K562 (cell line): ENCODE measurements at regions not wholly inside any gene's neighbourhood (a gene's known extent, or its start where the extent isn't known, plus 50 kb on each side); places are given as distances from the start of the nearest gene placed in this dataset.

Experiments used
- ATAC-seq: fragments of 200-7000 bp; cut with Tn5 transposase; 3 replicates; pipeline ENCODE4 v1.9.1; 2020; ENCODE audit warnings: moderate library complexity
- BruUV-seq: library from RNA; stranded (reverse); fragments of 400-500 nt; replicated peaks from 2 replicates; lab custom pipeline; 2021; lab: Mats Ljungman, UMichigan
- CTCF ChIA-PET: fragments of 300-600 bp; formaldehyde crosslinking; extraction: SDS; loops from one replicate; lab custom pipeline; 2021; ENCODE audit warnings: low intra/inter-chr PET ratio; lab: Yijun Ruan, JAX
- POLR2A ChIA-PET: fragments of 300-600, 350-650 bp; sonication (Branson Sonifier 250); formaldehyde crosslinking; extraction: SDS; loops from one replicate; lab custom pipeline; 2021; ENCODE audit warnings: antibody characterized with exemption, inconsistent platforms; lab: Yijun Ruan, JAX
- DNase-seq, 4 experiments: peaks; one replicate each; pipeline versions ENCODE4 v3.0.0 to v3.0.0-alpha.2; 2011 to 2018; ENCODE audit warnings: low spot score in 3 of 4, mixed read lengths in 3 of 4; ENCODE audit errors: extremely low read depth in 1 of 4
- FAIRE-seq: peaks from 2 replicates; lab custom pipeline; 2011; peaks lifted over from hg19 to GRCh38; lab: Jason Lieb, UNC
- H2AFZ ChIP-seq: 2 replicates; pipeline ENCODE4 v1.6.0; 2011; ENCODE audit warnings: low read depth, low read length, control low read depth, inconsistent platforms
- H3K27ac ChIP-seq: fragments of 200-600 bp; 3 replicates; pipeline ENCODE4 v1.8.0; 2011; ENCODE audit warnings: low read depth, mild to moderate bottlenecking, control low read depth, inconsistent platforms, low read length, moderate library complexity, mixed read lengths; ENCODE audit errors: extremely low read depth
- H3K27me3 ChIP-seq, 2 experiments: fragments of 300-600 bp in 1 of 2; 2 replicates in 1 of 2; 3 replicates in 1 of 2; pipeline versions ENCODE4 v1.6.0 to v1.8.0; 2011; ENCODE audit warnings: inconsistent platforms in 2 of 2, low read length in 2 of 2, mild to moderate bottlenecking in 1 of 2, mixed read lengths in 1 of 2, moderate library complexity in 1 of 2; ENCODE audit not compliant: control insufficient read depth in 2 of 2, insufficient read depth in 2 of 2
- H3K36me3 ChIP-seq: fragments of 300-600 bp; 3 replicates; pipeline ENCODE4 v1.8.0; 2011; ENCODE audit warnings: mild to moderate bottlenecking, low read length, inconsistent platforms; ENCODE audit not compliant: control insufficient read depth, insufficient read depth
- H3K4me1 ChIP-seq, 2 experiments: fragments of 200-600 bp in 1 of 2; replicated peaks in 1 of 2; 2 replicates in 1 of 2; 3 replicates in 1 of 2; pipeline versions ENCODE4 v1.5.1 to v1.8.0; 2011; ENCODE audit warnings: inconsistent platforms in 2 of 2, low read length in 2 of 2, mild to moderate bottlenecking in 1 of 2, mixed read lengths in 1 of 2, moderate library complexity in 1 of 2; ENCODE audit not compliant: control insufficient read depth in 2 of 2, insufficient read depth in 2 of 2
- H3K4me2 ChIP-seq: 2 replicates; pipeline ENCODE4 v1.6.1; 2011; ENCODE audit warnings: low read length, control low read depth, inconsistent platforms, mixed read lengths; ENCODE audit not compliant: insufficient read depth
- H3K4me3 ChIP-seq: fragments of 200-600 bp; sonication (generic), shearing (Covaris generic); 2 replicates; pipeline ENCODE4 v1.5.1; 2016; ENCODE audit warnings: control low read depth, inconsistent platforms
- H3K79me2 ChIP-seq: fragments of 200-600 bp; 3 replicates; pipeline ENCODE4 v1.8.0; 2011; ENCODE audit warnings: low read length, inconsistent platforms; ENCODE audit not compliant: control insufficient read depth, insufficient read depth
- H3K9ac ChIP-seq, 2 experiments: 2 replicates each; pipeline versions ENCODE4 v1.6.0 to v1.6.1; 2011; ENCODE audit warnings: low read depth in 2 of 2, low read length in 2 of 2, control low read depth in 1 of 2, inconsistent platforms in 1 of 2, mild to moderate bottlenecking in 1 of 2, mixed read lengths in 1 of 2; ENCODE audit not compliant: insufficient read depth in 1 of 2
- H3K9me1 ChIP-seq: one replicate; pipeline ENCODE4 v1.6.0; 2011; ENCODE audit warnings: inconsistent platforms, mild to moderate bottlenecking, low read length, moderate library complexity; ENCODE audit not compliant: control insufficient read depth, insufficient read depth
- H3K9me3 ChIP-seq: replicated peaks from 2 replicates; pipeline ENCODE4 v1.5.1; 2011; ENCODE audit warnings: low read depth, low read length, inconsistent platforms; ENCODE audit not compliant: control insufficient read depth, insufficient read depth
- H4K20me1 ChIP-seq: replicated peaks from 2 replicates; pipeline ENCODE4 v1.6.1; 2011; ENCODE audit warnings: low read length, inconsistent platforms, mixed read lengths; ENCODE audit not compliant: control insufficient read depth, insufficient read depth
- ATF1 ChIP-seq, 2 experiments: fragments of 450-650 bp in 1 of 2; IDR thresholded peaks; 2 replicates each; pipeline ENCODE4 v1.6.1; 2016; ENCODE audit warnings: missing compliant biosample characterization in 1 of 2, missing genetic modification characterization in 1 of 2
- CBX3 ChIP-seq, 2 experiments: IDR thresholded peaks; 1 replicate in 1 of 2; 2 replicates in 1 of 2; pipeline ENCODE4 v1.6.1; 2012; ENCODE audit warnings: inconsistent platforms in 2 of 2, low read length in 2 of 2, borderline replicate concordance in 1 of 2, control low read depth in 1 of 2
- DLX4 ChIP-seq: fragments of 250-450 bp; sonication (Bioruptor Pico); IDR thresholded peaks from 2 replicates; pipeline ENCODE4 v1.6.1; 2021; ENCODE audit warnings: mild to moderate bottlenecking
- HMGXB4 ChIP-seq: sonication (generic); formaldehyde crosslinking; IDR thresholded peaks from 2 replicates; pipeline ENCODE4 v1.8.1; 2023; ENCODE audit warnings: mild to moderate bottlenecking, missing genetic modification reagents
- HNRNPL ChIP-seq: fragments of 200-400 bp; formaldehyde crosslinking; IDR thresholded peaks from 2 replicates; pipeline ENCODE4 v1.6.1; 2017; ENCODE audit warnings: low read depth, mild to moderate bottlenecking, low read length
- ID3 ChIP-seq, 2 experiments: fragments of 250-450 bp in 1 of 2; fragments of 450-650 bp in 1 of 2; sonication (Bioruptor Pico) in 1 of 2; IDR thresholded peaks; 2 replicates each; pipeline versions ENCODE4 v1.6.1 to v1.8.0; 2016 to 2021; ENCODE audit warnings: mild to moderate bottlenecking in 2 of 2, moderate library complexity in 2 of 2, missing compliant biosample characterization in 1 of 2, missing genetic modification characterization in 1 of 2
- KAT8 ChIP-seq: fragments of 450-650 bp; IDR thresholded peaks from 2 replicates; pipeline ENCODE4 v1.6.1; 2016; ENCODE audit warnings: low read depth, mild to moderate bottlenecking
- KDM5B ChIP-seq: fragments of 200-600 bp; sonication (generic); IDR thresholded peaks from 2 replicates; pipeline ENCODE4 v1.6.1; 2012; ENCODE audit warnings: low read depth, mild to moderate bottlenecking, moderate library complexity, low read length, control low read depth, inconsistent platforms; ENCODE audit not compliant: insufficient replicate concordance
- TAF7 ChIP-seq: fragments of 450-650 bp; IDR thresholded peaks from 2 replicates; pipeline ENCODE4 v1.6.1; 2016; ENCODE audit warnings: missing genetic modification characterization, missing compliant biosample characterization
- TCF3 ChIP-seq: sonication (generic); formaldehyde crosslinking; IDR thresholded peaks from 2 replicates; pipeline ENCODE4 v1.4.0; 2020; ENCODE audit warnings: mild to moderate bottlenecking, missing genetic modification reagents
- TCF7L2 ChIP-seq: fragments of 150-350 bp; IDR thresholded peaks from 2 replicates; pipeline ENCODE4 v1.6.1; 2016; ENCODE audit warnings: low read depth, mild to moderate bottlenecking, low read length, moderate library complexity
- ZNF280A ChIP-seq: fragments of 450-650 bp; IDR thresholded peaks from 2 replicates; pipeline ENCODE4 v1.6.1; 2018; ENCODE audit warnings: mild to moderate bottlenecking, low read depth; ENCODE audit not compliant: partially characterized antibody
- ZNF3 ChIP-seq: fragments of 250-450 bp; sonication (Bioruptor Pico); IDR thresholded peaks from 2 replicates; pipeline ENCODE4 v1.5.0; 2021; ENCODE audit warnings: mild to moderate bottlenecking, moderate library complexity
- ZNF311 ChIP-seq: fragments of 250-450 bp; sonication (Bioruptor Pico); IDR thresholded peaks from 2 replicates; pipeline ENCODE4 v1.4.0; 2020; ENCODE audit warnings: mild to moderate bottlenecking, moderate library complexity
- ZNF398 ChIP-seq: fragments of 250-450 bp; sonication (Bioruptor Pico); IDR thresholded peaks from 2 replicates; pipeline ENCODE4 v1.8.0; 2021; ENCODE audit warnings: moderate library complexity, mild to moderate bottlenecking, inconsistent platforms
- ZNF561 ChIP-seq: fragments of 450-650 bp; formaldehyde crosslinking; conservative IDR thresholded peaks from 2 replicates; pipeline ENCODE4 v1.4.0; 2020; ENCODE audit warnings: mild to moderate bottlenecking, moderate library complexity
- WGBS: fragments of 100-300 bp; shearing (Covaris generic); methylation state at CpG from one replicate; pipeline ENCODE4 v1.1.6; 2016; ENCODE audit warnings: low coverage, mixed read lengths; ENCODE audit not compliant: insufficient coverage; ENCODE audit errors: missing lambda C conversion rate; 5-methylcytosine and 5-hydroxymethylcytosine counted together
- in situ Hi-C: fragments of 300-500 bp; cut with MboI; formaldehyde crosslinking; loops from 4 replicates; pipeline ENCODE4 v1.15.0; 2018; ENCODE audit warnings: inconsistent platforms, mixed read lengths
- intact Hi-C: fragments of 100-400 bp; cut with micrococcal nuclease; formaldehyde crosslinking; loops from 2 replicates; pipeline ENCODE4 v1.14.2; 2022

- H3K9me3 ChIP-seq, result no peaks in the 10 kb centered on the region
- no peaks in the 10 kb centered on the region for H4K20me1 ChIP-seq
- no peak overlapping the region for H2AFZ ChIP-seq
- BruUV-seq, result no TSS peak
- ChIA-PET CTCF (no interaction called here), POLR2A (no interaction called here)
- H3K4me1 ChIP-seq, result no peaks in the 10 kb centered on the region
- H3K27me3 ChIP-seq, result no peaks in the 10 kb centered on the region
- H3K4me3 ChIP-seq, result no peak overlapping the region
- FAIRE-seq (no peak), DNase-seq (no peak), ATAC-seq (no peak)
- no peaks in the 10 kb centered on the region for H3K36me3 ChIP-seq
- intact Hi-C loops, result no loop called here
- no peak overlapping the region for H3K9ac ChIP-seq
- in situ Hi-C loops, result no loop called here
- no peaks in the 10 kb centered on the region for H3K79me2 ChIP-seq
- H3K27ac ChIP-seq, result no peak overlapping the region
- 0% methylated on average over 1 of the region's 1 CpG for WGBS
- H3K9me1 ChIP-seq, result no peaks in the 10 kb centered on the region
- H3K4me2 ChIP-seq, result no peak overlapping the region
- TF ChIP-seq ZNF311 (no peak), ZNF561 (CRISPR knock-in tag) (no peak), HNRNPL (no peak), ZNF280A (no peak), DLX4 (CRISPR knock-in tag) (no peak), TCF3 (CRISPR knock-in tag) (no peak), ZNF3 (no peak), ID3 (CRISPR knock-in tag; IDR thresholded peaks at IDR 0.05) (no peak), ID3 (tag; IDR thresholded peaks at IDR 0.05) (no peak), TCF7L2 (no peak), TAF7 (tag) (no peak), ZNF398 (CRISPR knock-in tag) (no peak), KDM5B (no peak), CBX3 (IDR thresholded peaks at IDR 0.05; ENCODE audit: borderline replicate concordance in 1 of 2, low read length in 2 of 2) (no peak), ATF1 (CRISPR knock-in tag; IDR thresholded peaks at IDR 0.05) (no peak), ATF1 (tag; IDR thresholded peaks at IDR 0.05) (no peak), HMGXB4 (no peak), KAT8 (no peak)
Measured at GRCh38 chr14:48622980-48623379, 947.6 kb upstream of the MDGA2 start.
